ENCODE measurements at regions not wholly inside any gene's neighbourhood (a gene's known extent, or its start where the extent isn't known, plus 50 kb on each side); places are given as distances from the start of the nearest gene placed in this dataset.

DNA sequence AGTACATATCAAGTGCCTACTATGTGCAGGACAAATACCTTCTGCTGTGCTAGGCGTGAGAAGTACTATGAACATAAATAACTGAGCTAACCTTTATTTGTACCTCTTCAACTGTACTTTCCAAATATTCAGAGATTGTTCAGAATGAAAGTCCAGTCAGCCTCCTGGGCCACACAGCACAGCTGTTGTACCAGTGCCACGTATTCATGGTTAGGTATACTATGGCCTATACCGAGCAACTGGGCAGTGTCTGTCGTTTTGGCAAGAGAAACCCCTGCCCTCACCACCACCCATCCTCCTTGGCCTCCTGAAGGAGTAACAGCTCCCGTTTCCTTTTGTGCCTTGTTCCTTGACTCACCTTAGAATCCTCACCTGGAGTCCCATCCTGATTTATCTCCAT lies 53.0 kb downstream of the RASSF10 start:
- TF ChIP-seq ZFX (IDR thresholded peaks at IDR 0.05; ENCODE audit: borderline replicate concordance), result no peak
- TF ChIP-seq, protein P1, sequence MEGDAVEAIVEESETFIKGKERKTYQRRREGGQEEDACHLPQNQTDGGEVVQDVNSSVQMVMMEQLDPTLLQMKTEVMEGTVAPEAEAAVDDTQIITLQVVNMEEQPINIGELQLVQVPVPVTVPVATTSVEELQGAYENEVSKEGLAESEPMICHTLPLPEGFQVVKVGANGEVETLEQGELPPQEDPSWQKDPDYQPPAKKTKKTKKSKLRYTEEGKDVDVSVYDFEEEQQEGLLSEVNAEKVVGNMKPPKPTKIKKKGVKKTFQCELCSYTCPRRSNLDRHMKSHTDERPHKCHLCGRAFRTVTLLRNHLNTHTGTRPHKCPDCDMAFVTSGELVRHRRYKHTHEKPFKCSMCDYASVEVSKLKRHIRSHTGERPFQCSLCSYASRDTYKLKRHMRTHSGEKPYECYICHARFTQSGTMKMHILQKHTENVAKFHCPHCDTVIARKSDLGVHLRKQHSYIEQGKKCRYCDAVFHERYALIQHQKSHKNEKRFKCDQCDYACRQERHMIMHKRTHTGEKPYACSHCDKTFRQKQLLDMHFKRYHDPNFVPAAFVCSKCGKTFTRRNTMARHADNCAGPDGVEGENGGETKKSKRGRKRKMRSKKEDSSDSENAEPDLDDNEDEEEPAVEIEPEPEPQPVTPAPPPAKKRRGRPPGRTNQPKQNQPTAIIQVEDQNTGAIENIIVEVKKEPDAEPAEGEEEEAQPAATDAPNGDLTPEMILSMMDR (IDR thresholded peaks at IDR 0.05), result no peak
- H3K27ac ChIP-seq, result no peak overlapping the region

DNA sequence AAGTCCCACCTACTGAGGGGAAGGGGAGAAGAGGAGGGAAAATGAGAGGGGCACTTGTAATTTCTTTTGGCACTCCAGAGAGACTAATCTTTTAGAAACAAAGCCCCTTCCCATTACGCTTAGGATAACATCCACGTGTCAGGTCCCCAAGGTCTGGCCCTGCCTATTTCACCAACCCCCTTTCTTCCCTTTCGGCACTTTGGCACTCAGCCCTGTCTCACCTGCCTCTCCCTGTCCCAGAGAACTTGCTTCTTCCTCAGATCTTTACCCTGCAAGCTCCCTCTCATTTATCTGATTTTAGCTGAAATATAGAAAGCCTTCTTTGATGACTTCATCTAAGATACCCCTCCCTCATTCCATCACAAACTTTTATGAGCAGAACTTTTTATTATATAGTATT lies 55.5 kb downstream of the RASSF10 start:
- no peak overlapping the region for H3K27ac ChIP-seq
- TF ChIP-seq, protein P1 (IDR thresholded peaks at IDR 0.05), result no peak

DNA sequence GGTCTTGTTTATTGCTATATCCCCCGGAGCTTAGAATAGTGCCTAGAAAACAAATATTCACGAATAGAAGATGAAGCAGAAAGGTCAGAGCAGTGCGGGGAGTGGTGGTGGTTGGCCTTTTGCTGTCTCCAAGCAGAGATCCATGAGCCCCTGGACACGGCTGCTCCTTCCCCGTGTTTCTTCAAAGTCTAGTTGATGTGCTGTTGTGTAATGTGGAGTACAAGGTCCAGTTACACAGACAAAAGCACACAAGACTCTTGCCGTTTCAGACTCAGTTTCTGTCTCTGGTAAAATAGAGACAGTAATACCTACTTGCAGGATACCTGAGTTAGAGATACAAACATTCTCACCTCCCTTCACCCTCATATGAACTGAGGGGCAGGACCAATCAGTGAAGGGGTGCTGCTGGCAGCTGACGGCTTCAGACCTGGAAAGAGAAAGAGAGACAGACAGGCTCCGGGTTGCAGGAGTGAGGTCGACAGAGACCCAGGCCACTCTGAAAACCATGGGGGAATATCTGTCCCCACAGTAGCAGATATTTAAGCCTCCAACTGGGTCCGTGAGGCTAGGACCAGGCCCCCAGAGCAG lies 56.2 kb downstream of the RASSF10 start:
- TF ChIP-seq, protein P1 (IDR thresholded peaks at IDR 0.05), result no peak
- no peak for TF ChIP-seq ZFX (IDR thresholded peaks at IDR 0.05; ENCODE audit: borderline replicate concordance)
- no peak overlapping the region for H3K27ac ChIP-seq

DNA sequence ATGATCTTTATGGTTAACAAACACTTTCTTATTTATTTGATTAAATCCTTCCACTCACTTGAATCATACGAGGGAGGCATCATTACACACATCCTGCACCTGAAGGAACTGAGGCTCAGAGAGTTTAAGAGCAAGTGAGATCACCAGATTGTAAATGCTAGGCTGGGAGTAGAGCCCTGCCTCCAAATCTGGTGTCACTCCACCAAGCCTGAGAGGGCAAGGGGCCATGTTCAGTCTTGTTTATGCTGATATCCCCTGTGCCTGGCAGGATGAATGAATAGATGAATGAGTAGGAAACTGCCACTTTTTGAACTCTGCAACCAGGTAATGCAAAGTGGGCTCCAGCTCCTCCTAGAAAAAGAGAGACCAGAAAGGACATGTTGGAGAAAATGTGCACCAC lies 59.1 kb downstream of the RASSF10 start:
- no peak overlapping the region for H3K27ac ChIP-seq
- no peak for TF ChIP-seq ZFX (IDR thresholded peaks at IDR 0.05; ENCODE audit: borderline replicate concordance)
- TF ChIP-seq, protein P1 (IDR thresholded peaks at IDR 0.05), result no peak

DNA sequence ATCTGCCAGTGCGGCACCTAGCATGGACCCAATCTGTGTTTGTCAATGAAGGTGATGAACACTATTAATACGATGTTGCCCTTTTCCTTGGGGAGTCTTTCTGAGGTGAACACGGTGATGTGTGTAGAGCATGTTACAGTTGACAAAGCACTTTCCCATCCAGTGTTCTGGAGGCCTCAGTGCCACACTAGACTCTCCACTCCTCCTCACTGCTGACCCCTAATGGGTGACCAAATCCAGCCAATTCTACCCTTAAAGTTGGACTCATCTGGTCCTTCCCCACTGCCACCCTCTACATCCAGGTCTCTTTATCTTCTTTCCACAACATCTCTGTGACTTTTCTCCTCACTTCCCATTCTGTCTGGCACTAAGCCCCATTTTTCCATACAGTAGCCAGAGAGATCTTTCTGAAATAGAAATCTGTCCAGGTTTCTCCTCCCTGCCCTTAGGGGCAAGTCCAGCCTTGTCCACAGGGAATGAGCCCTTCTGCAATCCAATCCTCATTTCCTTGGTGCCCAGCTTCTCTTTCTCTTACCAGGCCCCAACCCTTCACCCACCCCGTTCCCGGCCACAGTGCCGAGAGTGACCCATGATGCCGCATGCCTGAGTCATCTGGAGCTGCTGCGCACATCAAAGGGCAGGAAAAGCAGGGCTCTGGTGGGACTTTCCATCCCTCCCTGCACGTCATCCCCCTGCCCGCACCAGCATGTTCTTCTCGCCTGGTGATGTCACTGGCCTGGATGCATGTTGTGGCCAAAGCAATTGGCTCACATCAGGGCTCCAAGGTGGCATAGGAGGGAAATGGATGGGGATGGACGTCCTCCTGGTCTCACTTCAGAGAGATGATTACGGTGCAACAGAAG lies 64.2 kb downstream of the RASSF10 start:
- H3K27ac ChIP-seq, result no peak overlapping the region
- TF ChIP-seq ZFX (IDR thresholded peaks at IDR 0.05; ENCODE audit: borderline replicate concordance), result no peak

DNA sequence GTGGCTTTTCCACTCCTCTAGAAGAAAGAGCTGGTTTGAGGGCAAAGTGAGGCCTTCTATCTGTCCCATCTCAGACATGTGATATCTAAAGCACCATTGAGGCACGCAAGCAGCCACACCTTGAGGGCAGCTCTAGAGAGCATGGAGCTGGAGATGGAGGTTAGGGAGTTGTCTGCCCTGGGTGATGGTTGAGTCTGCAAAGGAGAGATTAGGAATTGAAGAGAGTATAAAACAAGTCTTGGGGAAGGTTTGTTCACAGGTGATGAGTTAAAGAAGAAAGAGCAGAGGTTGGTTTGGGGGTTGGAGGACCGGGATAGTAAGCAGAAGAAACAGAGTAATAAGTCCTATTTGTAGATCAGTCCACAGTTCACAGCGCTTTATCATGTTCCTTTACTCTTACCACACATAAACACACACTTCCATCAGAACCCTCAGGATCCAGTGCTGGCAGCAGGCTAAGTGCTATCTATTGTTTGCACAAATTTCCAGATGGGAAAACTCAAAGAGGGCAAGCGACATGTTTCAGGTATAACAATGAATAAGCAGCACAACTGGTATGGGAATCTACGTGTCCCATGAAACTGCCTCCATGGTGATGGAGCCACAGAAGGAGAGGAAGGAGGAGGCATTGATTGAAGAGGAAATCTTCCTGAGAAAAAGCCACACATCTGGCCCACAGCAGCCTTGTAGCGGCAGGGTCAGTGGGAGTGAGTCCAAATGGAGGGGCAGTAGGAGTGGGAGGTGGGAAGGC lies 65.8 kb downstream of the RASSF10 start:
- TF ChIP-seq, protein P1 (IDR thresholded peaks at IDR 0.05), result no peak
- TF ChIP-seq ZFX (IDR thresholded peaks at IDR 0.05; ENCODE audit: borderline replicate concordance), result no peak
- no peak overlapping the region for H3K27ac ChIP-seq

DNA sequence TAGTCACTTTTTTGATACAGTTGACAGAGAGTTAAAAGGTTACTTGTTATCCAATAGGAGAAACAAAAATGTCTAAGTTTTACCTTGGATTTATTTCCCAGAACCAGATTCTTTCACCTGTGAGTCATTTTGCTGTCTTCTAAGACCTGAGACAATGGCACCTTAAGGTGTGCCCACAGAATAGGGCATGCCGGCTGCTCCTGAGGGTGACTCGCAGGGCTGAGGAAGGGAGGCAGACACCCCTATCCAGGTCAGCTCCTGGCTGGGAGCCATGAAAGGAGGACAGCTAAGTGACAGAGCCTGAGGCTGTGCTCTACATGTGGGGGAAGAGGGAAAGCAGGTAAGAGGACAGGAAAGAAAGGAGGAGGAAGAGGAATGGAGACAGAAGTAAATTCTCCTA lies 67.8 kb downstream of the RASSF10 start:
- no peak for TF ChIP-seq ZFX (IDR thresholded peaks at IDR 0.05; ENCODE audit: borderline replicate concordance)
- TF ChIP-seq, protein P1 (IDR thresholded peaks at IDR 0.05), result no peak
- no peak overlapping the region for H3K27ac ChIP-seq

All from 22Rv1 (cell line).